OCI-M2 (cell line): ENCODE measurements at regions not wholly inside any gene's neighbourhood (a gene's known extent, or its start where the extent isn't known, plus 50 kb on each side); places are given as distances from the start of the nearest gene placed in this dataset.
"Not testable (repeated sequence)": the region's sequence is repeated elsewhere in the genome, so short reads cannot be mapped to it uniquely, and the experiment has no call there.

ENCODE experiments used
- DNase-seq: peaks from one replicate; lab custom pipeline; 2025; ENCODE audit not compliant: unreplicated experiment; lab: John Stamatoyannopoulos, UW

- no peak for DNase-seq
These were observed 57.7 kb downstream of the RAD51AP2 start for GRCh38 chr2:17460371-17461086.

GRCh38 chr2:17455343-17455742, 62.9 kb downstream of the RAD51AP2 start:
- no peak for DNase-seq

DNA sequence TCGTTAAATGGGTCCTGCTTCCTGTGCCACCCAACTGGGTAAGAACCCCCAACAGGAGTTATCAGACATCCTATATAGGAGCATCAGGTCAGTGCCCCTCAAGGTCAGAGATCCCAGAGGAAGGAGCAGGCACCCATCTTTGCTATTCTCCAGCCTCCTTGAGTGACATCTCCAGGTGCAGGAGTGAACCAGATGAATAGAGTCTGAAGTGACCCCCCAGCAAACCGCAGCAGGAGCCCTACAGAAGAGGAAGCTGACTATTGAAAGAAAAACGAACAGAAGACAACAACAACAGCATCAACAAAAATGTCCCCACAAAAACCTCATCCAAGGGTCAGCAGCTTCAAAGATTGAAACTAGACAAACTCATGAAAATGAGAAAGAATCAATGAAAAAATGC, 72.0 kb downstream of the RAD51AP2 start:
- DNase-seq, result not testable (repeated sequence)

- DNase-seq, result no peak
These were observed 72.5 kb downstream of the RAD51AP2 start for GRCh38 chr2:17445744-17446143.

DNA sequence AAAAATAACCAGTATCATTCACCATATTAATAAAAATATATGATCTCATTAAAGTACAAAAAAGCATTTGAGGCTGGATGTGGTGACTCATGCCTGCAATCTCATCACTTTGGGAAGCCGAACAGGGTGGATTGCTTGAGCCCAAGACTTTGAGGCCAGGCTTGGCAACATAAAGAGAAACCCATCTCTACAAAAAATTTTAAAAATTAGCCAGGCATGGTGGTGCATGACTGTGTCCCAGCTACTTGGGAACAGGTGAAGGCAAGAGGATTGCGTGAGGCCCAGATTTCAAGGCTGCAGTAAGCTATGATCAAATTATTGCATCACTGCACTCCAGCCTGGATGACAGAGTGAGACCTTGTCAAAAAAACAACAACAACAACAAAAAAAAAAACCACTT, 75.9 kb downstream of the RAD51AP2 start:
- DNase-seq, result no peak

GRCh38 chr2:17441790-17442189, 76.5 kb downstream of the RAD51AP2 start:
- no peak for DNase-seq

DNA sequence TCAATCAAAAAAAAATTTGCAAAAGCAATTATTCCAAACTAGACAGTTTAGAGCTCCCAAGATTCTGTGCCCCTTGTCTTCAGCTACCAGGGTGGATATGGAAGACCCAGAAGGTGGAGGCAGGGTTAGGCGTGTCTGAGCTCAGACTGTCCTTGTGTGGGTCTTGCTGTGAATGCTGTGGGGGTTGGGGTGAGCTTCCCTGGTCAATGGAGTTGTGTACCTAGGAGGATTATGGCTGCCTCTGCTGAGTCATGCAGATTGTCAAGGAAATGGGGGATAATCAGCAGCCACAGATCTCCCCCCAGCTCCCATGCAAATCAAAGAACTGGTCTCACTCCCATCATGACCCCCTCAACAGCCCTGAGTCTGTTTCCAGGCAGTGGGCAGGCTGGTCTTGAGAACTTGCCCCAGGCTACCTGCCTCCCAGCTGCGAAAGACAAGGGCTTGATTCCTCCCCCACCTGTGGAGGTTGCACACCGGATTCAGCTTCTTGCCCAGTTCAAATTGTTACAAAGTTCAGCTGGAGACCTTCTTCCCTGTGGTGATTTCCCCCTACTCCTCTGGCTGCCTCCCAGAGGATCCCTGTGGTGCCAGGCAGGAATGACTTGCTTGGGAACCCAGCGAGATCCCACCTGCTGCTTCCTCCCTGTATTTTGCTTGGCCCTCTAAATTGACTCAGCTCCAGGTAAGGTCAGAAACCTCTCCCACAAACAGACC, 77.0 kb downstream of the RAD51AP2 start:
- DNase-seq, result no peak

GRCh38 chr2:17430326-17430725, 87.9 kb downstream of the RAD51AP2 start:
- DNase-seq, result no peak

DNA sequence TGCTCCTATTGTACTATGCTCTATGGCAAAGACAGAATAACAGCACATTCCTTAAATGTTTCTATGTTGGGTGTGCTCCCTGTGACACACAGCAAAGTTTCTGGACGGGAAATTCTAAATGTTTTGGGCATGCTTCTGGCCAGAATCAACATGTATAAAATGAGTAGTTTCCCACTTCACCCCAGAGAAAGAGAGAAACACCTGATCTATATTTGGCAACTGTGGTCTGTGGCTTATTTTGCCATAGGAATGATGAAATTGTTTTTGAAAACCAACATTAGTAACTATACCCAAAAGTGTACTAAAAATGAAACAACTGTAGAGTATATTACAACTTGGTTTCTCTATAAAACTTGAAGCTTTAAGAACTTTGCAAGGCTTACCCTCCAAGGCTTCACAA, 89.1 kb downstream of the RAD51AP2 start:
- DNase-seq, result no peak

DNA sequence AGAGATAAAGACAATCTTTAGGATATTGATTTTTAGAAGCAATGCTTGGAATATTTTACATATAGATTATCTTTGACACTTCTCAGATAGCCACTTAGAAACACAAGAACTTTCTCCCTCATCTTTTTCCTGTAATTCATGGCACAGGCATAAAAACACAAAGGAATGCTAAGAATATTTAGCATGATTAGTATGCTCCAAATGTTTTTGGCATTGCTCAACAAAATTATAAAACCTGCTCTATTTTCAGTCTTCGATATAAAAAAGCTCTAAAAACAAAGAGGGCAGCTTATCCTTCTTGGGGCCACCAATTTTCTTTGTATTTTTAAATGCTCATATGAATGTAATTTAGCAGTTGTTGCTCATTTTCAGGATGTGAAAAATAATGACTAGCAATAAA, 90.8 kb downstream of the RAD51AP2 start:
- no peak for DNase-seq

DNA sequence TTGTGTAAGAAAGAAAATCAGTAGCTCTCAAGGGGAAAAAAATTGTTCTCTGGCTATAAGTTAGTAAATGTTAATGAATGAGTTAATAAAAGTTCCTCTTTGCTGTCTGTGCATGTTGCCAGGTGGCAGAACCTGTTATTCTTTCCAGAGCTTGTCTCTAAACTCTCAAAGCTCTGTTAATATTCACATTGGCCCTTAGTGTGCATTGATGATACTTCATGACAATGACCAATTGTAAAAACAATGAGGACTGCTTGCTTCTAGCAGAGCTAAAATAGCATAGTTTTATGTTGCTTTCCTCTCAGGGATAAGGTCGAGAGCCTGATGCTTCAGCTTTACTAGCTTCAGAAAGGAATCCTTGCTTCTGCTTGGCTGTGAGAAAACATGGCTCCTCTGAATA, 91.5 kb downstream of the RAD51AP2 start:
- no peak for DNase-seq

DNA sequence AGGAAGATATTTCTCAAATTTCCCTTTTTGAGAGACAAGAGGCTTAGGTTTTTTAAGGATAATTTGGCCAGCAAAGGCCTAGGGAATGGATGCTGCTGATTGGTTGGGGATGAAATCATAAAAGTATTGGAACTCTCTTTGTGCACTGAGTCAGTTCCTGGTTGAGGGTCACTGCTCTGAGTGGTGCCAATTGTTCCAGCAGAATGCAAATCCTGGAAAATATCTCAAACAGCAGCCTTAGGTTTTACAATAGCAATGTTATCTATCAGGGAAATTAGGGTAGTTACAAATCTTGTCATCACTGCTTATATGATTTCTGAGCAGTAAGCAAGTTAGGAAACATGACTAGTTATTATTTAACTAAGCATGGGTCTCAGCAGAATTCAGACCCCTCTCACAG, 96.2 kb downstream of the RAD51AP2 start:
- no peak for DNase-seq

- no peak for DNase-seq
These were observed 101.3 kb downstream of the RAD51AP2 start for GRCh38 chr2:17416884-17417391.

DNA sequence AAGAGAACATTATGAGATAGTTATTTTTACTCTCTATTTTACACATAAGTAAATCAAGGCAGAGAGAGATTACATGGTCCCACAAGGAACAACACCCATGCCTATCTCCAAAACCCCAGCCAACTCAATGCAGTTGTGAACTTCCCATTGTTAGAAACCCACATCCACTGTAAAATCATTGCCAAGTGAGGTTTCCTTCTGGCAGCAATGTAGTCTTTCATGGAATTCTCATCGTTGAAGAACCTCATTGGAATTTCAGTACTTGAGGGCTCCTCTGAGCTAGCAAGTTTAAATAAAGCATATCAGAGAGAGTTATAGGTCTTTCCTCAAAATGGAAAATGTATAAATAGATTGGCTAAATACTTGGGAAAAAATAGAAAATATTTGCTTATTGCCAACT, 105.2 kb downstream of the RAD51AP2 start:
- no peak for DNase-seq

GRCh38 chr2:17401096-17401495, 117.1 kb downstream of the RAD51AP2 start:
- DNase-seq, result no peak

DNA sequence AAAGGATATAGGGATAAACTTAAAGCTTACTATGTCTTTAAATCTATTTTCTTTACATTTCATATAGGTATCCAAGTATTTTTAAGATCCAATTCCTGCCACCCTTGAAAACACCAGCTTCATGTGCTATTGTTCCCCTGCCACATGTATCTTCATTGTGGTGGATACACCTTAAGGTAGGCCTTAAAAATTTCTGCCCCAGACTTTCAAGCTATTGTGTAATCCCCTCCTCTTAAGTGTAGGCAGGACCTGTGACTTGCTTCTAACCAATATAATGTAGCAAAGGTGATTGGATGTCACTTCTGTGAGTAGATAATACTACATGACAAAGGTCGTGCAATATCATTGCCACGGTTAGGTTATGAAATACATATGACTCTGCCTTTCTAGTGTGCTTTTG, 119.5 kb downstream of the RAD51AP2 start:
- DNase-seq, result no peak

GRCh38 chr2:17388798-17389197, 129.4 kb downstream of the RAD51AP2 start:
- no peak for DNase-seq

- DNase-seq, result no peak
These were observed 130.6 kb downstream of the RAD51AP2 start for GRCh38 chr2:17387591-17387990.

GRCh38 chr2:17386771-17387170, 131.5 kb downstream of the RAD51AP2 start:
- no peak for DNase-seq

- DNase-seq, result no peak
These were observed 138.2 kb downstream of the RAD51AP2 start for GRCh38 chr2:17380003-17380402.

GRCh38 chr2:17375262-17375661, 143.0 kb downstream of the RAD51AP2 start:
- no peak for DNase-seq

- no peak for DNase-seq
These were observed 144.5 kb downstream of the RAD51AP2 start for GRCh38 chr2:17373741-17374140.

GRCh38 chr2:17373041-17373440, 145.2 kb downstream of the RAD51AP2 start:
- no peak for DNase-seq
